Lung (tissue), 11 donors: ENCODE measurements at regions not wholly inside any gene's neighbourhood (a gene's known extent, or its start where the extent isn't known, plus 50 kb on each side); places are given as distances from the start of the nearest gene placed in this dataset.

Source experiments
- ATAC-seq: fragments of 200-7000 bp; cut with Tn5 transposase; one replicate; pipeline ENCODE4 v1.9.1; 2020; ENCODE audit warnings: moderate number of reproducible peaks; ENCODE audit not compliant: insufficient read depth, low FRiP score
- DNase-seq, 3 donors: peaks; one replicate each; pipeline ENCODE4 v3.0.0-alpha.2; 2013 to 2017
- H3K27ac ChIP-seq, 2 donors: one replicate each; pipeline ENCODE4 v1.5.1; 2013; ENCODE audit warnings: mild to moderate bottlenecking in 2 of 2, moderate library complexity in 2 of 2, control low read depth in 1 of 2, inconsistent platforms in 1 of 2, low read depth in 1 of 2, low read length in 1 of 2
- H3K27me3 ChIP-seq, 3 donors: one replicate each; pipeline ENCODE4 v1.5.1; 2013; ENCODE audit warnings: low read length in 2 of 3; ENCODE audit not compliant: control insufficient read depth in 3 of 3, insufficient read depth in 3 of 3
- H3K36me3 ChIP-seq, 4 donors: one replicate each; pipeline ENCODE4 v1.5.1; 2013; ENCODE audit warnings: low read length in 4 of 4, mild to moderate bottlenecking in 1 of 4, moderate library complexity in 1 of 4; ENCODE audit not compliant: control insufficient read depth in 4 of 4, insufficient read depth in 4 of 4
- H3K4me1 ChIP-seq, 5 donors: one replicate each; pipeline ENCODE4 v1.5.1; 2013; ENCODE audit warnings: low read length in 5 of 5, mild to moderate bottlenecking in 2 of 5, moderate library complexity in 1 of 5; ENCODE audit not compliant: control insufficient read depth in 5 of 5, insufficient read depth in 5 of 5
- H3K4me3 ChIP-seq: one replicate; pipeline ENCODE4 v1.5.1; 2013; ENCODE audit warnings: mild to moderate bottlenecking, control low read depth, moderate library complexity
- H3K9ac ChIP-seq, 2 donors: one replicate each; pipeline ENCODE4 v1.5.1; 2013; ENCODE audit warnings: low read length in 2 of 2, control low read depth in 1 of 2; ENCODE audit not compliant: insufficient read depth in 1 of 2
- H3K9me3 ChIP-seq, 4 donors: one replicate each; pipeline ENCODE4 v1.5.1; 2013; ENCODE audit warnings: low read length in 3 of 4, mild to moderate bottlenecking in 1 of 4, moderate library complexity in 1 of 4; ENCODE audit not compliant: control insufficient read depth in 4 of 4, insufficient read depth in 3 of 4
- WGBS, 2 donors: extraction: QIAGEN DNeasy Blood & Tissue Kit; methylation state at CpG; one replicate each; pipeline ENCODE4 v1.1.7; 2013; 5-methylcytosine and 5-hydroxymethylcytosine counted together
- TF ChIP-seq, protein P1 (sequence below): IDR thresholded peaks from 2 replicates; pipeline ENCODE4 v1.5.1; 2012; ENCODE audit warnings: mild to moderate bottlenecking; ENCODE audit errors: control extremely low read depth, extremely low read depth
- donor health status: control.
- donor health status: control.
- donor health status: Bipolar disorder and iron deficiency.
- donor health status: healthy.
- donor health status: DM: yes; HTN: yes; CAD: no.

- H3K4me3 ChIP-seq = no peak overlapping the region
- no peak for ATAC-seq
Observed at GRCh38 chr12:86658303-86658702, 402.1 kb upstream of the MGAT4C start.

GRCh38 chr12:86647800-86648199 lies 391.6 kb upstream of the MGAT4C start:
- 60 to 78% methylated on average over 2 of the region's 2 CpGs for WGBS, 2 donors
- no peak overlapping the region for H3K4me3 ChIP-seq
- no peak overlapping the region for H3K9ac ChIP-seq
- TF ChIP-seq, protein P1, sequence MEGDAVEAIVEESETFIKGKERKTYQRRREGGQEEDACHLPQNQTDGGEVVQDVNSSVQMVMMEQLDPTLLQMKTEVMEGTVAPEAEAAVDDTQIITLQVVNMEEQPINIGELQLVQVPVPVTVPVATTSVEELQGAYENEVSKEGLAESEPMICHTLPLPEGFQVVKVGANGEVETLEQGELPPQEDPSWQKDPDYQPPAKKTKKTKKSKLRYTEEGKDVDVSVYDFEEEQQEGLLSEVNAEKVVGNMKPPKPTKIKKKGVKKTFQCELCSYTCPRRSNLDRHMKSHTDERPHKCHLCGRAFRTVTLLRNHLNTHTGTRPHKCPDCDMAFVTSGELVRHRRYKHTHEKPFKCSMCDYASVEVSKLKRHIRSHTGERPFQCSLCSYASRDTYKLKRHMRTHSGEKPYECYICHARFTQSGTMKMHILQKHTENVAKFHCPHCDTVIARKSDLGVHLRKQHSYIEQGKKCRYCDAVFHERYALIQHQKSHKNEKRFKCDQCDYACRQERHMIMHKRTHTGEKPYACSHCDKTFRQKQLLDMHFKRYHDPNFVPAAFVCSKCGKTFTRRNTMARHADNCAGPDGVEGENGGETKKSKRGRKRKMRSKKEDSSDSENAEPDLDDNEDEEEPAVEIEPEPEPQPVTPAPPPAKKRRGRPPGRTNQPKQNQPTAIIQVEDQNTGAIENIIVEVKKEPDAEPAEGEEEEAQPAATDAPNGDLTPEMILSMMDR = no peak
- no peaks in the 10 kb centered on the region for H3K36me3 ChIP-seq
- no peaks in the 10 kb centered on the region for H3K27me3 ChIP-seq
- no peak overlapping the region for H3K27ac ChIP-seq
- no peaks in the 10 kb centered on the region for H3K9me3 ChIP-seq
- DNase-seq (no peak), ATAC-seq (no peak)
- H3K4me1 ChIP-seq = no peaks in the 10 kb centered on the region

More at GRCh38 chr12:86658303-86658702, 402.1 kb upstream of the MGAT4C start:
- Histone ChIP-seq H3K36me3 (no peaks in the 10 kb centered on the region), H3K27me3 (no peaks in the 10 kb centered on the region), H3K4me1 (no peaks in the 10 kb centered on the region), H3K27ac (no peak overlapping the region), H3K9me3 (no peaks in the 10 kb centered on the region), H3K9ac (no peak overlapping the region)
- DNase-seq = no peak
- TF ChIP-seq, protein P1 = no peak

GRCh38 chr12:86634456-86635410 lies 378.5 kb upstream of the MGAT4C start:
- TF ChIP-seq, protein P1 = no peak
- peak in 1 of 3 donors; percentile 51 for DNase-seq
- Histone ChIP-seq H3K4me3 (no peak overlapping the region), H3K9ac (no peak overlapping the region), H3K9me3 (no peaks in the 10 kb centered on the region), H3K27ac (no peak overlapping the region), H3K27me3 (no peaks in the 10 kb centered on the region), H3K4me1 (peaks cover 0 to 6% (median 0%) of the 10 kb centered on the region in 5 donors), H3K36me3 (no peaks in the 10 kb centered on the region)
- no peak for ATAC-seq
- 71 to 77% methylated on average over 4 of the region's 4 CpGs for WGBS, 2 donors
